ENCODE measurements at regions not wholly inside any gene's neighbourhood (a gene's known extent, or its start where the extent isn't known, plus 50 kb on each side); places are given as distances from the start of the nearest gene placed in this dataset.

DNA sequence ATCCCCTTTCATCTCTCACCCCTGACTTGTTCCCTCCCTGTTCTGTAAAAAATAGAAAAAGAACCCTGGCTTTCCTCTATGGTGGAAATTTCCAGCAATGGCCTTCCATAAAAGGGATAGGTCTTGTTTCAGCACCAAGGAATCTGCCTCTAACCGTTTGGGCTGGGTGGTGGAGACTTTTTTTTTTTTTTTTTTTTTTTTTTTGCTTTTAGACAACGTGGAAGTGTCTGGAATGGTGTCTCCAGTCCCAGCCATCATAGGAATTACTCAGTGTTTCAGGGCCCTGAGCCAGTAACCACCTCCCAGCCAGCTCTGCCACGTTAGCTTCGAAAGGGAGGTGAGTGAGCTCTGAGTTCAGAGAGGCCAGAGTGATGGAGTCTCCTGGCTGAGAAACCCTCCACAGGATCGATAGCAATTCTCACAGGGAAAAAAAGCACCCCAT lies 97.3 kb upstream of the COL1A2 start:
- peaks cover 60% of the 10 kb centered on the region for H3F3A ChIP-seq (replicated peaks; ENCODE audit: insufficient read depth)
- peak overlapping the region; percentile 57 for H3K9ac ChIP-seq
- H3K9me3 ChIP-seq: no peaks in the 10 kb centered on the region
- ChIA-PET POLR2A (no interaction called here), CTCF (interaction anchor here (0.5 to 18.6 kb wide), 9 partner anchors 9 to 1179 kb away, joined by 3 to 344 read pairs (median 9); partner anchors contain the start of gene COL1A2)
- DNase-seq: no peak
- H3K27ac ChIP-seq (ENCODE audit: low read depth in 2 of 2, low read length in 1 of 2): peak overlapping the region; percentile 74 to 99
- WGBS (ENCODE audit: low lambda C conversion rate): 14% methylated on average over 5 of the region's 5 CpGs
- H3K79me2 ChIP-seq (ENCODE audit: insufficient read depth): no peaks in the 10 kb centered on the region
- H3K4me2 ChIP-seq: peak overlapping the region; percentile 25
- H3K4me1 ChIP-seq (ENCODE audit: control insufficient read depth in 1 of 2, insufficient read depth in 2 of 2, low read depth in 1 of 2, low read length in 1 of 2): peaks cover 12 to 60% of the 10 kb centered on the region in 2 experiments
- H3K36me3 ChIP-seq (replicated peaks in 1 of 2; ENCODE audit: control insufficient read depth in 1 of 2, insufficient read depth in 2 of 2, low read length in 1 of 2): no peaks in the 10 kb centered on the region
- H2AFZ ChIP-seq (ENCODE audit: low read depth): peak overlapping the region; percentile 60; the same call in 1 of the 2 replicates
- no peak overlapping the region for H3K4me3 ChIP-seq (ENCODE audit: low read depth in 2 of 2, low read length in 1 of 2)
- H4K20me1 ChIP-seq (ENCODE audit: insufficient read depth): no peaks in the 10 kb centered on the region
- no peaks in the 10 kb centered on the region for H3K9me2 ChIP-seq
- no peaks in the 10 kb centered on the region for H3K27me3 ChIP-seq (ENCODE audit: insufficient read depth)
- TF ChIP-seq YY1 (IDR thresholded peaks at IDR 0.05; ENCODE audit: low read depth) (peak; percentile 82), NFIC (IDR thresholded peaks at IDR 0.05; ENCODE audit: borderline replicate concordance) (peak; percentile 95), RFX5 (IDR thresholded peaks at IDR 0.05; ENCODE audit: low read length) (no peak), FOXJ3 (CRISPR knock-in tag; IDR thresholded peaks at IDR 0.05) (no peak), MXI1 (IDR thresholded peaks at IDR 0.05; ENCODE audit: low read depth, low read length) (no peak), SIN3A (IDR thresholded peaks at IDR 0.05; ENCODE audit: borderline replicate concordance, low read depth, low read length) (peak; percentile 57; the same call in 1 of the 2 replicates), TCF12 (IDR thresholded peaks at IDR 0.05) (peak; percentile 86), FOXM1 (IDR thresholded peaks at IDR 0.05; ENCODE audit: low read depth) (peak; percentile 94), RCOR1 (IDR thresholded peaks at IDR 0.05; ENCODE audit: low read length) (no peak), CHD2 (IDR thresholded peaks at IDR 0.05; ENCODE audit: low read length, partially characterized antibody) (no peak), SMC3 (IDR thresholded peaks at IDR 0.05; ENCODE audit: low read depth, low read length) (peak; percentile 28), MEF2A (IDR thresholded peaks at IDR 0.05; ENCODE audit: borderline replicate concordance, low read depth) (peak; percentile 70; the same call in 1 of the 2 replicates), TEAD4 (IDR thresholded peaks at IDR 0.05; ENCODE audit: borderline replicate concordance, insufficient read depth) (peak; percentile 85), GABPA (IDR thresholded peaks at IDR 0.05; ENCODE audit: low read depth) (no peak), EZH2phosphoT487 (IDR thresholded peaks at IDR 0.05; ENCODE audit: borderline replicate concordance, low read depth) (no peak), NRF1 (IDR thresholded peaks at IDR 0.05; ENCODE audit: low read depth, low read length) (no peak), EP300 (IDR thresholded peaks at IDR 0.05; ENCODE audit: borderline replicate concordance in 1 of 2, low read depth in 1 of 2, low read length in 1 of 2) (peak in 1 of 2 experiments; percentile 95; a peak in 2 of 4 replicates)
- TF ChIP-seq, protein P1, sequence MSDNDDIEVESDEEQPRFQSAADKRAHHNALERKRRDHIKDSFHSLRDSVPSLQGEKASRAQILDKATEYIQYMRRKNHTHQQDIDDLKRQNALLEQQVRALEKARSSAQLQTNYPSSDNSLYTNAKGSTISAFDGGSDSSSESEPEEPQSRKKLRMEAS (IDR thresholded peaks at IDR 0.05; ENCODE audit: low read depth): peak; percentile 98
- TF ChIP-seq, protein P2, sequence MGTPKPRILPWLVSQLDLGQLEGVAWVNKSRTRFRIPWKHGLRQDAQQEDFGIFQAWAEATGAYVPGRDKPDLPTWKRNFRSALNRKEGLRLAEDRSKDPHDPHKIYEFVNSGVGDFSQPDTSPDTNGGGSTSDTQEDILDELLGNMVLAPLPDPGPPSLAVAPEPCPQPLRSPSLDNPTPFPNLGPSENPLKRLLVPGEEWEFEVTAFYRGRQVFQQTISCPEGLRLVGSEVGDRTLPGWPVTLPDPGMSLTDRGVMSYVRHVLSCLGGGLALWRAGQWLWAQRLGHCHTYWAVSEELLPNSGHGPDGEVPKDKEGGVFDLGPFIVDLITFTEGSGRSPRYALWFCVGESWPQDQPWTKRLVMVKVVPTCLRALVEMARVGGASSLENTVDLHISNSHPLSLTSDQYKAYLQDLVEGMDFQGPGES (IDR thresholded peaks at IDR 0.05; ENCODE audit: low read depth, low read length): no peak
- TF ChIP-seq, protein P3, sequence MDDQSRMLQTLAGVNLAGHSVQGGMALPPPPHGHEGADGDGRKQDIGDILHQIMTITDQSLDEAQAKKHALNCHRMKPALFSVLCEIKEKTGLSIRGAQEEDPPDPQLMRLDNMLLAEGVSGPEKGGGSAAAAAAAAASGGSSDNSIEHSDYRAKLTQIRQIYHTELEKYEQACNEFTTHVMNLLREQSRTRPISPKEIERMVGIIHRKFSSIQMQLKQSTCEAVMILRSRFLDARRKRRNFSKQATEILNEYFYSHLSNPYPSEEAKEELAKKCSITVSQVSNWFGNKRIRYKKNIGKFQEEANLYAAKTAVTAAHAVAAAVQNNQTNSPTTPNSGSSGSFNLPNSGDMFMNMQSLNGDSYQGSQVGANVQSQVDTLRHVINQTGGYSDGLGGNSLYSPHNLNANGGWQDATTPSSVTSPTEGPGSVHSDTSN (IDR thresholded peaks at IDR 0.05): peak; percentile 66
- TF ChIP-seq, protein P4, sequence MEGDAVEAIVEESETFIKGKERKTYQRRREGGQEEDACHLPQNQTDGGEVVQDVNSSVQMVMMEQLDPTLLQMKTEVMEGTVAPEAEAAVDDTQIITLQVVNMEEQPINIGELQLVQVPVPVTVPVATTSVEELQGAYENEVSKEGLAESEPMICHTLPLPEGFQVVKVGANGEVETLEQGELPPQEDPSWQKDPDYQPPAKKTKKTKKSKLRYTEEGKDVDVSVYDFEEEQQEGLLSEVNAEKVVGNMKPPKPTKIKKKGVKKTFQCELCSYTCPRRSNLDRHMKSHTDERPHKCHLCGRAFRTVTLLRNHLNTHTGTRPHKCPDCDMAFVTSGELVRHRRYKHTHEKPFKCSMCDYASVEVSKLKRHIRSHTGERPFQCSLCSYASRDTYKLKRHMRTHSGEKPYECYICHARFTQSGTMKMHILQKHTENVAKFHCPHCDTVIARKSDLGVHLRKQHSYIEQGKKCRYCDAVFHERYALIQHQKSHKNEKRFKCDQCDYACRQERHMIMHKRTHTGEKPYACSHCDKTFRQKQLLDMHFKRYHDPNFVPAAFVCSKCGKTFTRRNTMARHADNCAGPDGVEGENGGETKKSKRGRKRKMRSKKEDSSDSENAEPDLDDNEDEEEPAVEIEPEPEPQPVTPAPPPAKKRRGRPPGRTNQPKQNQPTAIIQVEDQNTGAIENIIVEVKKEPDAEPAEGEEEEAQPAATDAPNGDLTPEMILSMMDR (IDR thresholded peaks at IDR 0.05): no peak
- TF ChIP-seq, protein P5, sequence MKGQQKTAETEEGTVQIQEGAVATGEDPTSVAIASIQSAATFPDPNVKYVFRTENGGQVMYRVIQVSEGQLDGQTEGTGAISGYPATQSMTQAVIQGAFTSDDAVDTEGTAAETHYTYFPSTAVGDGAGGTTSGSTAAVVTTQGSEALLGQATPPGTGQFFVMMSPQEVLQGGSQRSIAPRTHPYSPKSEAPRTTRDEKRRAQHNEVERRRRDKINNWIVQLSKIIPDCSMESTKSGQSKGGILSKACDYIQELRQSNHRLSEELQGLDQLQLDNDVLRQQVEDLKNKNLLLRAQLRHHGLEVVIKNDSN (IDR thresholded peaks at IDR 0.05; ENCODE audit: borderline replicate concordance, low read depth): no peak
- TF ChIP-seq, protein P6, sequence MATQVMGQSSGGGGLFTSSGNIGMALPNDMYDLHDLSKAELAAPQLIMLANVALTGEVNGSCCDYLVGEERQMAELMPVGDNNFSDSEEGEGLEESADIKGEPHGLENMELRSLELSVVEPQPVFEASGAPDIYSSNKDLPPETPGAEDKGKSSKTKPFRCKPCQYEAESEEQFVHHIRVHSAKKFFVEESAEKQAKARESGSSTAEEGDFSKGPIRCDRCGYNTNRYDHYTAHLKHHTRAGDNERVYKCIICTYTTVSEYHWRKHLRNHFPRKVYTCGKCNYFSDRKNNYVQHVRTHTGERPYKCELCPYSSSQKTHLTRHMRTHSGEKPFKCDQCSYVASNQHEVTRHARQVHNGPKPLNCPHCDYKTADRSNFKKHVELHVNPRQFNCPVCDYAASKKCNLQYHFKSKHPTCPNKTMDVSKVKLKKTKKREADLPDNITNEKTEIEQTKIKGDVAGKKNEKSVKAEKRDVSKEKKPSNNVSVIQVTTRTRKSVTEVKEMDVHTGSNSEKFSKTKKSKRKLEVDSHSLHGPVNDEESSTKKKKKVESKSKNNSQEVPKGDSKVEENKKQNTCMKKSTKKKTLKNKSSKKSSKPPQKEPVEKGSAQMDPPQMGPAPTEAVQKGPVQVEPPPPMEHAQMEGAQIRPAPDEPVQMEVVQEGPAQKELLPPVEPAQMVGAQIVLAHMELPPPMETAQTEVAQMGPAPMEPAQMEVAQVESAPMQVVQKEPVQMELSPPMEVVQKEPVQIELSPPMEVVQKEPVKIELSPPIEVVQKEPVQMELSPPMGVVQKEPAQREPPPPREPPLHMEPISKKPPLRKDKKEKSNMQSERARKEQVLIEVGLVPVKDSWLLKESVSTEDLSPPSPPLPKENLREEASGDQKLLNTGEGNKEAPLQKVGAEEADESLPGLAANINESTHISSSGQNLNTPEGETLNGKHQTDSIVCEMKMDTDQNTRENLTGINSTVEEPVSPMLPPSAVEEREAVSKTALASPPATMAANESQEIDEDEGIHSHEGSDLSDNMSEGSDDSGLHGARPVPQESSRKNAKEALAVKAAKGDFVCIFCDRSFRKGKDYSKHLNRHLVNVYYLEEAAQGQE (IDR thresholded peaks at IDR 0.05; ENCODE audit: low read depth, low read length): peak; percentile 25; the same call in 1 of the 2 replicates
- TF ChIP-seq, protein P7, sequence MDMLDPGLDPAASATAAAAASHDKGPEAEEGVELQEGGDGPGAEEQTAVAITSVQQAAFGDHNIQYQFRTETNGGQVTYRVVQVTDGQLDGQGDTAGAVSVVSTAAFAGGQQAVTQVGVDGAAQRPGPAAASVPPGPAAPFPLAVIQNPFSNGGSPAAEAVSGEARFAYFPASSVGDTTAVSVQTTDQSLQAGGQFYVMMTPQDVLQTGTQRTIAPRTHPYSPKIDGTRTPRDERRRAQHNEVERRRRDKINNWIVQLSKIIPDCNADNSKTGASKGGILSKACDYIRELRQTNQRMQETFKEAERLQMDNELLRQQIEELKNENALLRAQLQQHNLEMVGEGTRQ (IDR thresholded peaks at IDR 0.05; ENCODE audit: borderline replicate concordance, low read depth, low read length): no peak

Data from SK-N-SH (cell line).